NCI-H69 (cell line): ENCODE measurements at regions not wholly inside any gene's neighbourhood (a gene's known extent, or its start where the extent isn't known, plus 50 kb on each side); places are given as distances from the start of the nearest gene placed in this dataset.
"Not testable (repeated sequence)": the region's sequence is repeated elsewhere in the genome, so short reads cannot be mapped to it uniquely, and the experiment has no call there.

ENCODE experiments used
- DNase-seq: peaks from one replicate; lab custom pipeline; 2025; lab: John Stamatoyannopoulos, UW

DNA sequence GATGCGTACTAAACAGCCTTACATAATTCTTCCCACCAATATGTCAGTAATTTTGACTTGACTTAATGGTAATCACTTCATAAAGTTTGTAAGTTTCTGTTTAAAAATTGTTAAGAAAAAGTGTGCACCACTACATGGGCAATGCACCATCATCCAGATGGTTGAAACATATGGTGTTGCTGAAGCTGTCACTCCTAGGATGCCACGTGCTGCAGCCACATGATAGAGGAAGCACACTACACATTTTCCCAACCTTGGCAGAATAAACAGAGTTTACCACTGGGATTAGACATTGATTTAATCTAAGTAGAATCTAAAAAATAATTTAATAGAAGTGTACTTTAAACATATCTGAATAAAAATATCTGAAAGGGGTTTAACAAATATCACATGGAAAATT, 1209.9 kb downstream of the NSUN3 start:
- peak; percentile 77 for DNase-seq

DNA sequence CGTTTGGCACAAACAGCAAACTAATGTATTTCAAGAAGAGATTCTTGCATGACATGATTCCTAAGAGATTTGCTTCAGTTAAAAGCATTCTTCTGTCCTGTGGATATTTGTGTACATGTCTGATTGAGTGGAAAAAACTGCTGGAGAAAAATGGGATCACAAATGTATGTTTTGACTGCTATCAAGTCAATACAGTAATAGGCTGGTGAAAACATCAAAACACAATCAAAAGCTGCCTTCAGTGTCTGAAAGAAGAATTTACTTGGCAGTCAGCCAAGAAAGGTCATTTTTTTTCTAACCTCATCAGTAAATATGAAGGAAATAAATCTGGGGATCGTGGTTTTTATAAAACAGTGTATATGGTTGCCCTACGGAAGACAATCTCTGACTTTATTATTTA, 1214.8 kb downstream of the NSUN3 start:
- DNase-seq = peak; percentile 77

DNA sequence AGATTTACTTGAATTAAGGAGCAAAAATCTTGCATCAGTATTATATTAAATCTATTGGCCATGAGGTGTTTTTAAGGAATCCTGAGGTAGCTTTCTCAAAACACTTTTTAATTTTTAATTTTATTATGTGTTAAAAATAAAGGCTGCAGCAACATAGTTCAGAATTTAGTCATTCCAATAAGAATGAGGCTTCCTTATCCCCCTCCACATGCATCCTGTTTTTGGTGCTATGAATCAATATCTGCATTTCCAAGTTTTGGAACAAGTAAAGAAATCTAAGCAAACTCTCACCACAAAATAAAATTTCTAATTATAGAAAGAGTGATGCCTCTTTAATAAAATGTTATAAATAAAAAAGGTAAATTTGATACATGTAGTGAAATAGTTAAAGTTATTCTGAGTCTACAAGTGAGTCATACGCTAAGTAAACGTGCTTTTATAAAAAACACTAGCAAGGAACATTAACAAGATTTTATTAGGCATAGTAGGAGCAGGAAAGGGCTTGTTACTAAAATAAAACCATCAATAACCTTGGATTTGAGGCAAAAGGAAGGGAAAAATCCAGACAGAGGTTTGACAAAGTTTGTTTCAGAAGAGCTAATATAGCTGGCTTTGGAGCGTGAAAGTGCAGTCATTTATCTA, 1218.0 kb downstream of the NSUN3 start:
- peak; percentile 4 for DNase-seq

DNA sequence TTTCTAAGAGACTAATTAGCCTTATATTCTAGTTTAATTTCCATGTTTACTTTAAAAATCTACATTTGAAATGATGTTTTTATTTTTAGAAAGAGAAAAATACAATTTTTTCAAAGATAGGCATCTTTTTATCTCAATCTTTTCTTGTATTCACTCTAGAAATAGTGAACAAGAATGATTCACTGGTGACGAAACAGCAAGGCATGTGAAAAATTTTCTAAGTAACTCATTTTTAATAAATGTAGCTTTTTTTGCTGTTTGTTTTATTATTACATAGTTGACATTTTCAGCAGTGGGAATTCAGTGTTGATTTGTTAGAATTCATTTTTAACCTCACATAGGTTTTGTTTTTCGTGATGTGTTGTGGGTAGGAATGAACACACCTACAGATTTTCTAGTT, 1226.4 kb downstream of the NSUN3 start:
- no peak for DNase-seq

DNA sequence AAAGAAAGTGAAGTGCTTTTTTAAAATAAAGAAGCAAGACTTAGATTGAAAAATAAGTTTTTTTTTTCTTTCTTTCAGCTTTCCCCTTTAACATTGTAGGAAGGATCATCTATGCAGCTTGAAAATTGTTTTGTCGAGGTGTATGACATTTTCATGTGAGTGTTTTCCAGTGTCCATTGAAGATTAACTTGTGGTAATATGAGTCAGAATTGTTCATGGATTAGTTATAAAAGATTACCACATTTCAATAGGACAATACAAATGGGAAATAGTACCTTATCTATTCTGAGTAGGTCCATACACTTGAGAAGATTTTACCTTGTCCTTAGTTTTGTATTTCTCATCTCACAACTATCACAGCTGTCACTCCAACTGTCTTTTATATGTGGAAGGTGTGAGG, 1234.7 kb downstream of the NSUN3 start:
- DNase-seq = no peak

DNA sequence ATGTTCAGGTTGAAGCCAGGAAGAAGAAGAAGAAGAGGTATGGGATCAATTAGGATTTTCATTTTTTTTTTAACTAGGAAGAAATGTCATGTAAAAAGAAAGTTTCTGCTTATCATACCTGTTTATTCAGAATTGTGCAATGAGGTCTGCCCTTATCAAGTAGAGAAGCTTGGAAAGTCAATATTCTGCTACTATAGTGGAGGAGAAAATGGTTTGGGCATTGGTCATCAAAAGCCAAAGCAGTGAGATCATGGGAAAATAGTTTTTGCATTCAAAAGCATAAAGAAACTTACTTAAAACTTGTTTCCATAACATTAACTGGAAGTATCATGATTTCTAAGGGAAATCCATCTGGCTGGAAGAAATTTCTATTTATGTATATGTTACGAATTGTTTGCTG, 1239.2 kb downstream of the NSUN3 start:
- DNase-seq = no peak

DNA sequence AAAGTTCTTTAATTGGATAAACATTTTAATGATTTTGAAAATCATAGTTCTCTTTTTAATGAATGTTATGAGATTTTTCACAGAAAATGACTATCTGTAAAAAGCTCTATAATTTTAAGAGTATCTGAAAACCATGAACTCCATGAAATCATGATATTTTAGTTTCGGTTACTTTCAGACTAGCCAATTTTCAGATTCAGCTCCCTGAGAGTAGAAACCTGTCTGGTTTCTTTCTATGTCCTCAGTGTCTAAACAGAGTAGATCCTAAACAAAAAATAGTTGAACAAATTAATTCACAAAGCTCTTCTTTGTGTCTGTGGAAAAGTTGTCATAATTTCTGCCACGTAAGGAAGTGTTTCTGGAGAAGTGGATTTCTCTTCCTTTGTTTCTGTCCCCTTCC, 1247.7 kb downstream of the NSUN3 start:
- no peak for DNase-seq

DNA sequence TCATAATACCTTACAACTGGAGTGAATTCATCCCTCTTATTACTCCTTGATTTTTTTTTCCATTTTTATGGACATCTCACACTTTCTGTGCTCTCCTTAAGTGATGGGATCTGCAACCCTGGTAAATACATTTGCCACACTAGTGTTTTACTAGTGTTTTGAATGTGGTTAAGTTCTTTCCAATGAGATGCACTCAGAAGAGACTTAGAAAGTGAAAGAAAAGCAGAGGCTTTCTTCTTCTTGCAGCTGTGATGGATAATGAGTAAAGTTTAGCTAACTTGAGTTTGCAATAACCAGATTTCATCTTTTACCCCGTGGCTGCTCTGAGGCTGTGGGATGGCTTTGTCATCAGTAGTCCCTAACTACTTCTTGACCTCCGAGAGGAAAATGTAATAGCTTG, 1248.4 kb downstream of the NSUN3 start:
- DNase-seq = no peak

DNA sequence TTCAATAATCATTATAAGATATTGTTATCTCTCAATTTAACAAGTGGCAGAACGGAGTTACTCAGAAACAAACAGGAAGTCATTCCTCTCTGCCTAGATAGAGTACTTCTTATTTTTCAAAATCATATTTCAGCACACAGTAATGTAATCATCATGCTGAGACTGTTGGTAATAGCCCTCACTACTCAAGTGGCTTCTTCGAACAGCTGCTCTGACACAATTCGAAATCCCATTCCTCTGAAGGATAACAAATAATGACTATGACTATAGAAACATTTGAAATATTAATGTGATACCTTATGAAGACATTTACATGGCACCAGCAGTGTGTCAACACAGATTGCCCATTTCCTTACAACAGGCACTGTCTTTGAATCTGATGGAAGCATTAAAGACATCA, 1249.8 kb downstream of the NSUN3 start:
- DNase-seq = no peak

DNA sequence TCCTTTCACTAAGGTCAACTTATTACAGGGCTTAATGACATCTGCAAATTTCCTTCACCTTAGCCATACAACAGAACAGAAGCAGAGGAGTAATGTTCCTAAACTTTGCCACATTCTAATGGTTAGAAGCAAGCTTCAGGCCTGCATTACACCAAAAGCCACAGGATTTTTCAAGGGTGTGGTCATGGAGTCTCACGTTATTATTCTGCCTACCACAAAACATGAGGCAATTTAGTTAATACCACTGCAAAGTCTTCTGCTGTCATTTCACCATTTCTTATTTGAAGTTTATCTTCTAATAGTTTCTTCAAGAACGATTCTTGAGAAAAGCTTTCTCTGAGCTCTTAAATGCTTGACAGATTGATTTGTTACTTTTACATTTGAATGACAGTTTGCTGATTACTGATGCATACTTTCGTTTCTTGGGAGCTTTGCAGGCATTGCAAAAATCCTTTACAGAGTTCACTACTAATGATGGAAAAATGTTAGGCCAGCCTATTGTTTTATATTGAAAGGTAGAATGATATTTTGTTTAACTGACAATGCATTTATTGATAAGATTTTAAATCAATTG, 1257.1 kb downstream of the NSUN3 start:
- no peak for DNase-seq

DNA sequence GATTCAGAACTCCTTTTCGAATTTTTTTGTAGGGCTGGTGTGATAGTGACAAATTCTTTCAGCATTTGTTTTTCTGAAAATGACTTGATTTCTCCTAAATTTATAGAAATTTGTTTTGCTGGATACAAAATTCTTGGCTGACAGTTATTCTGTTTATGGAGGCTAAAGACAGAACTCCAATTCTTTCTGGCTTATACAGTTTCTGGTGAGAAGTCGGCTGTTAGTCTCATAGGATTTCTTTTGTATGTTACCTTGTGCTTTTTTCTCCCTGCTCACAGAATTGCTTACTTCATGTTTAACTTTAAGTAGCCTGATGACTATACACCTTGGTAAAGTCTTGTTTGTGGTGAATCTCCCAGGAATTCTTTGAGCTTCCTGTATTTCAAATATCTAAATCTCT, 1264.6 kb downstream of the NSUN3 start:
- DNase-seq = no peak

DNA sequence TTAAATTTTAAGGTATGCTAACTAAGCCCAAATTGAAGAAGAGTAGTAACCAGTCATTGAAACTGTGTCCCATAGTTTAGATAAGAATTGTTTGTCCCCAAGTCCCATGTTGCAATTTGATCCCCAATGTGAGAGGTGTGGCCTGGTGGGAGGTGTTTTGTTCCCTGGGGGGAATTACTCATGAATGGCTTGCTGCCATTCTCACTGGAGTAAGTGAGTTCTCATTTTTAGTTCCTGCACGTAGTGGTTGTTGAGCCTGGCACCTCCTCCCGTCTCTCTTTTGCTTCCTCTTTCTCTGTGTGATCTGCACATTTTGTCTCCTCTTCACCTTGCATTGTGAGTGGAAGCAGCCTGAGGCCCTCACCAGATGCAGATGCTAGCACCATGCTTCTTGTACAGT, 1271.0 kb downstream of the NSUN3 start:
- peak; percentile 18 for DNase-seq

DNA sequence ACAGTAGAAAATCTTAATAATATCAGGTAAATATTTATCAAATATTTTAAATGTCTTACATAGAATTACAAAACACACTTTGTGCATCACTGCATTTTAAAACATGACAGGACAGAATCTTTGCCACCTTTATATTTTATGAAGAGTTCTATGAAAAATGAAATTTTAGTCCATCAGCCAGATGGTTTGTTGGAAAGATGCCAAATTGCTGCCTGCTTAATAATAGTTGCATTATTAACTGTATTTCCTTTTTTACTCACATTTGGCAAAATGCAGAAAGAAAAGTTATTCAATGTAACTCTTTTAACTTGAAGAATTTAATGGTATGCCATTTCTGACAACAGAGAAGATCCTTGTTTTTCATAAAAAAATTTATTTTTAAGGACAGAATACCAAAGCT, 1271.6 kb downstream of the NSUN3 start:
- no peak for DNase-seq

DNA sequence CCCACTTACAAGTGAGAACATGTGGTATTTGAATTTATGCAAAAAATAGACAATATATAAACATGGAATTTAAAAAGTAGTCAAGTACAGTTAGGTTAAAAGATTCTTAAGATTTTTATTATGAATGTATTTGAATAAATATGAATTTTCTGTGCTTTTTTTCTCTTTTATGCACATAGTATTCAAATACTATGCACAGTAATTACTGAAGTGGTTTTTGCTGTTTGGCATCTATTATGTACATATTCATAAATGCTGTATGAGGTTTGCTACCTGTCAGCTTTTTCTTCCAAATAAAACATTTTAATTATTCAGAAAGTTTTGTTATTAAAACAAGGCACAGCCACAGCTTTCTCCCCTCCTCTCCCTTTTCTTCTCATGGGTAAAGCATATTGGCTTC, 1272.7 kb downstream of the NSUN3 start:
- no peak for DNase-seq

DNA sequence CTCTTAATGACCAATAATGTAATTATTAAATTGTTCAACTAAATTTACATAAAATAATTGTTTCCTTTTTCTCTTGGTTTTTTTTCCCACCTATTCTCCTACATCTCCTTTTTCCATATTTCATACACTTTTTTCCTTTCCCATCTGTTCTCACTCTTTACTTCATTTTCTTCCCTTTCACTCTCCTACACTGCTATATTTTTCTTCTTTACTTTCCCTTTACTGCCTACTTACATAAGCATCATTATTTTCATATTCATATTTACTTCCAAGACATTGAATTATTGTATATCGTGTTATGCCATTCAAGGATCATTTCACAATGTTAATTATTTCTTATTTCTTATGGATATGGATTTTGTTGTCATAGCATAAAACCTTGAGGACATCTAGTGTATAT, 1275.6 kb downstream of the NSUN3 start:
- DNase-seq = no peak

DNA sequence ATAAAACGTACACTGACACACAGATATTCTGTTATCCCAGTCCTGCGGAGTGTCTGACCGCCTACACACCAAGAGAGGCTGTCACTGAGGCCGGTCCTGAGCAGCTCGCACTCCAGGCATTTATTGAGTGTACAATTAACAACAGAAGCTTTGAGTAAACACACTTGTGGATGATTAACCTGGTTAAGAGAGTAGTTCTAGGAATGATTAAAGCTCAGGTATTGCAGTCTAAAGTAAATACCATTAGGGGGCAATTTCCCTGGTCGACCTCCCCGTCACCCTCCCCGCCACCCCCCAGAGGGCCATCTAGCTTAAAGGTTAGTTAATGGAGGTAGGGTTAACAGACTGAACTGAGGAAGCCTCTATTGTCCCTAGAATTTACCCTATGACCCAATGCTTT, 1278.5 kb downstream of the NSUN3 start:
- peak; percentile 89 for DNase-seq

DNA sequence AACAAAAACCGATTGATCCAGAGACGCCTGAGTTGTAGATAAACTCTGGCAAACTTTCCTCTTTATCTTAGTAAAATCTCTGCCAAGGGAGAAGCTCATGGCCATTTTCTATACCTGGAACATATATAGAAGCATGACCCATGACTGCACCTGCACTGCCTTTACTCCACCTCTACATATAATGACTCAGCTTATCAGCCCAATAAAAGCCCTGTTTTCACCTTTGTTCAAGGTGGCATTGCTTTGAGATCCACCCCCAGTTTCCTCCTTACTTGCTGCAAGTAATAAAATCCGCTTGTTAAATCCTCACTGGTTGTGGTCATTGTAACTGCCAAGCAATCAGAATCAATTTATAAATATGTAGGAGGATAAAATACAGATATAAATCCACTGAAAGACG, 1280.4 kb downstream of the NSUN3 start:
- peak; percentile 24 for DNase-seq

DNA sequence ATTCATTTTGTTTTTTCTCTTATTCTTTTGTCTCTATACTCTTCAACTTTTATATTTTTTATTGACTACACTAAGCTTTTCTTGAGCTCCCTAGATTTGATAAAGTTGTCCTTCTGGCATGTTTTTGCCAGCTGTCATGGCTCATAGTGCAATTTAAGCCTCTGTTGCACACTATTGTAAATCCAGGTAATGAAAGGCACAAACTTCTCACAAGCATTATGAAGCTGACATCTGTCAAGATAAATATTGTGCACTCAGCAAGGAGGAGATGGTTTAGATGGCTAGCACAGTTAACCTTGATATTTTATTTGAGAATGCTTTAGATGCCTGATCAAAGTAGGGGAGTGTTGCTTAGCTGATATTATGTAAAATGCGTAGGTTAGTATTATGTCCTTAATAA, 1280.9 kb downstream of the NSUN3 start:
- peak; percentile 15 for DNase-seq

DNA sequence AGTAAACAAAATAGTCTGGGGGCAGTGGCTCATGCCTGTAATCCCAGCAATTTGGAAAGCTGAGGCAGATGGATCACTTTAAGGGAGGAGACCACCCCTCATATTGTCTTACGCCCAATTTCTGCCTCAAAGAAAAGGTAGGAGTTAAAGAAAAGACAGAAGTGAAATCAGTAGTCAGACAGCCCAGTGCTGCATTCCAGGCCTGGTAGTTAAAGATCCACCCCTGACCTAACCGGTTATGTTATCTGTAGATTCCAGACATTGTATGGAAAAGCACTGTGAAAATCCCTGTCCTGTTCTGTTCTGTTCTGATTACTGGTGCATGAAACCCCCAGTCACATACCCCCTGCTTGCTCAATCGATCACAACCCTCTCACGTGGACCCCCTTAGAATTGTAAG, 1285.1 kb downstream of the NSUN3 start:
- not testable (repeated sequence) for DNase-seq

DNA sequence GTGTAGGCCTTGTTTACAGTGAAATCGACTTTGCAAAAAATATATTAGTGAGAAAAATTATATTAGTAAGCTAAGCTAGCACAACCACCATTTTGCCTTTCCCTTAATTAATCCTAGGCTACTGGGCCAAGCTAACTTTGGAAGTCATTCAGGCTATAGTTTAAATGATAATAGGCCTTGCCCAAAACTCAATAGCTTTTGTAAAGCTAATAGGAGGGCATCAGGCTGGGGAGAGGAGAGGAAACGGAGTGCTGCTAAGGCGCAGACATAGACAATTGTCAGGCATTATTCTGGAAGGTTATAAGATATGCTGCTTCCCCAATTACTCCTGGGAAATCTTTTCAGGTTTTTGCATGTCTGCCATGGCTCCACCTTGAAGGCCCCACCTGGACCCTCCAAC, 1286.0 kb downstream of the NSUN3 start:
- DNase-seq = no peak

DNA sequence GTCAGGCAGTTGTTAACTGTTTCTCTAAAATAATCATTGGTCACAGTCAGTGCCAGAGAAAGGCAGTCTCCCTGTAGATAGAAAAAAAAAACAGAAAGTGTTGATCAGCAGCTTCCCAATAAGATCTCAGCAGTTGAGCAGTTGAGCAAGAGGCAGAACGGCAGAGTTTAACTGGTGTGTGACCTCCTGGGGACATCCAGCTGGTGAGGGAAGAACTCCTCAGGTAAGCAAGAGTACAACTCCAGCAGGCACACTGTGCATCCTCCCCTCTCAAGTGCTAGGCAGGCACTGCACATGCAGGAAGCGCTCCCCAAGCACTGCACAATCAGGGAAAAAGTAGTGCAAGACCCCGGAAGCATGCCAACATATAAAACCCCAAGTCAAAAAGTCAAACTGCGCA, 1287.2 kb downstream of the NSUN3 start:
- peak; percentile 60 for DNase-seq

DNA sequence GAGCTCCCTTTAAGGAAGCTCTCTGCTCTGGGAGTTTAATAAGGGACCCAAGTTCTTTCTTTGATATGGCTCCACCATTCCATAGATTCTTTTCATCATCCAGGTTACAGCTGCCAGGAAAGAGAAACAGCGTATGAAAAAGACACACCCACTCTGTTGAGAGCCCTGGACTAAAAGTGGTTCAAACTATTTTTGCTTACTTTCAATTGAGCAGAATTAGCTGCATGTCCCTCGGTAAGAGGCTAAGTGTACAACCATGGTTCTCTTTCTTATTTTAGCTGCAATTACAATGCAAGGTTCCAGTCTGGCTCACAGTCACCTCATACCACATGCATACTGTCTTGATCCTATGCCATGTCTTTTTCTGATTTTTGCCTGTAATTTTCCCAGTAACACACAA, 1288.3 kb downstream of the NSUN3 start:
- DNase-seq = no peak

DNA sequence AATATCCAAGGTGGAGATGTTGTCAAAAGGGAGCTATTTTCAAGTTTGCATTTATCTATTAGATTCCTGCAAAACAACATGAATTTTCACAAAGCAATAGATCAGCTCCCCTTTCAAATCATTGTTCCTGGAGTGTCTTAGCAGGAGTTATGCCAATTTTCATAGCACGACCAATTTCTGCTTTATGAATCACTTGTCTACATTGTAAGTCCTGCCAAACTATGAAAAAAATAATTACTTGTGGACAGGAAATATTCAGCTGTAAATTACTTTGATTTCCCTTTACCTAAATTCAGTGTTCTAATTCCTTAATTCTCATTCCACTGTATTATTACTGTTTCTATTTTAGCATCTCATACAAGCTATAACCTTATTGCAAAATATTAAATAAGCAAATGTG, 1289.6 kb downstream of the NSUN3 start:
- no peak for DNase-seq

DNA sequence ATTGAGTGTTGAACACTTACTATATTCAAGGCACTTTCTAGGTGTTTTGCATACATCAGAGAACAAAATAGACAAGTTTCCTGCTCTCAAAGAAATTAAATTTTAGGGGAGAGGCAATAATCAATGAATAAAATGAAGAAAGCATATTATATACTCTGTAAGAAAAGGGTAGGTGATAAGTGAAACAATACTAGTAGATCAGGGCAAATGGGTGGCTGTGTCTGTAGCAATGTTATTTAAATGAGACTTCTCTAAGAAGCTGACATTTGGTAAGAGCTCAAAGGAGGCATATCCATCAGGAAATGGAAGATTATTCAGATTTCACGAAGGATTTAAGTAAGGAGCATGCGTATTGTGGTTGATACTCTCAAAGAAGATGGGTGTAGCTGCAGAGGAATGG, 1291.6 kb downstream of the NSUN3 start:
- no peak for DNase-seq
